Neural cell (in vitro differentiated cells): ENCODE measurements at regions not wholly inside any gene's neighbourhood (a gene's known extent, or its start where the extent isn't known, plus 50 kb on each side); places are given as distances from the start of the nearest gene placed in this dataset.

Source experiments
- H2AFZ ChIP-seq: fragments of 200-600, 300-800 bp; sonication (generic), shearing (Covaris generic); 2 replicates; pipeline ENCODE4 v1.6.0; 2014; ENCODE audit warnings: low read depth, mild to moderate bottlenecking, antibody characterized with exemption, low read length, moderate library complexity
- H3F3A ChIP-seq: fragments of 200-600 bp; shearing (Covaris generic); 2 replicates; pipeline ENCODE4 v1.6.1; 2016; ENCODE audit warnings: mild to moderate bottlenecking, moderate library complexity, mixed read lengths, antibody characterized with exemption, low read length; ENCODE audit not compliant: insufficient read depth, poor library complexity, severe bottlenecking
- H3K27ac ChIP-seq: fragments of 200-600, 300-800 bp; sonication (generic), shearing (Covaris generic); 2 replicates; pipeline ENCODE4 v1.5.1; 2014; ENCODE audit warnings: mild to moderate bottlenecking, low read length, moderate library complexity
- H3K27me3 ChIP-seq: fragments of 300-800, 200-600 bp; sonication (generic), shearing (Covaris generic); 2 replicates; pipeline ENCODE4 v1.6.0; 2014; ENCODE audit warnings: mild to moderate bottlenecking, low read depth, low read length, moderate library complexity; ENCODE audit not compliant: insufficient read depth
- H3K36me3 ChIP-seq: fragments of 300-800, 200-600 bp; sonication (generic), shearing (Covaris generic); 2 replicates; pipeline ENCODE4 v1.5.1; 2014; ENCODE audit warnings: mild to moderate bottlenecking, antibody characterized with exemption, low read length, moderate library complexity; ENCODE audit not compliant: insufficient read depth
- H3K4me2 ChIP-seq: fragments of 300-800, 200-600 bp; sonication (generic), shearing (Covaris generic); 2 replicates; pipeline ENCODE4 v1.6.0; 2014; ENCODE audit warnings: mild to moderate bottlenecking, low read length
- H3K4me3 ChIP-seq: fragments of 300-800, 200-600 bp; sonication (generic), shearing (Covaris generic); 2 replicates; pipeline ENCODE4 v1.5.1; 2014; ENCODE audit warnings: mild to moderate bottlenecking, low read length, moderate library complexity
- H3K79me2 ChIP-seq: fragments of 200-600 bp; shearing (Covaris generic); replicated peaks from 2 replicates; pipeline ENCODE4 v1.6.0; 2014; ENCODE audit warnings: mild to moderate bottlenecking, low read length, moderate library complexity; ENCODE audit not compliant: insufficient read depth
- H3K9ac ChIP-seq: fragments of 300-800, 200-600 bp; sonication (generic), shearing (Covaris generic); 2 replicates; pipeline ENCODE4 v1.6.1; 2016; ENCODE audit warnings: mild to moderate bottlenecking, low read length, mixed read lengths
- H3K9me2 ChIP-seq: fragments of 200-600 bp; shearing (Covaris generic); 2 replicates; pipeline ENCODE4 v1.6.1; 2016; ENCODE audit warnings: mild to moderate bottlenecking, low read length, mixed read lengths; ENCODE audit not compliant: insufficient read depth
- H3K9me3 ChIP-seq: fragments of 200-600, 300-800 bp; sonication (generic), shearing (Covaris generic); 2 replicates; pipeline ENCODE4 v1.6.1; 2016; ENCODE audit warnings: mild to moderate bottlenecking, mixed run types, low read length, moderate library complexity, mixed read lengths
- H4K20me1 ChIP-seq: fragments of 200-600 bp; shearing (Covaris generic); 2 replicates; pipeline ENCODE4 v1.6.1; 2016; ENCODE audit warnings: mild to moderate bottlenecking, mixed run types; ENCODE audit not compliant: insufficient read depth
- CTCF ChIP-seq: fragments of 450-650 bp; IDR thresholded peaks from 2 replicates; pipeline ENCODE4 v1.5.1; 2014; ENCODE audit warnings: antibody characterized with exemption, mild to moderate bottlenecking, moderate library complexity; ENCODE audit not compliant: poor library complexity, severe bottlenecking
- EP300 ChIP-seq: fragments of 450-650 bp; conservative IDR thresholded peaks from 2 replicates; pipeline ENCODE4 v1.6.1; 2014; ENCODE audit warnings: antibody characterized with exemption, mild to moderate bottlenecking, moderate library complexity; ENCODE audit not compliant: poor library complexity, severe bottlenecking
- EZH2 ChIP-seq: fragments of 200-600, 300-800 bp; shearing (Covaris generic), sonication (generic); IDR thresholded peaks from 2 replicates; pipeline ENCODE4 v1.6.1; 2014; ENCODE audit warnings: antibody characterized with exemption, low read length, borderline replicate concordance, mild to moderate bottlenecking; ENCODE audit not compliant: insufficient read depth, poor library complexity, severe bottlenecking
- MXI1 ChIP-seq: fragments of 450-650 bp; conservative IDR thresholded peaks from 2 replicates; pipeline ENCODE4 v1.6.1; 2014; ENCODE audit warnings: antibody characterized with exemption, mild to moderate bottlenecking; ENCODE audit not compliant: poor library complexity, severe bottlenecking
- POLR2AphosphoS5 ChIP-seq: IDR thresholded peaks from 2 replicates; pipeline ENCODE4 v1.6.1; 2012
- RAD21 ChIP-seq: fragments of 450-650 bp; conservative IDR thresholded peaks from 2 replicates; pipeline ENCODE4 v1.6.1; 2014; ENCODE audit warnings: antibody characterized with exemption, mild to moderate bottlenecking, moderate library complexity
- REST ChIP-seq: IDR thresholded peaks from 2 replicates; pipeline ENCODE4 v1.6.1; 2012; ENCODE audit warnings: borderline replicate concordance
- SMC3 ChIP-seq: fragments of 450-650 bp; conservative IDR thresholded peaks from 2 replicates; pipeline ENCODE4 v1.6.1; 2014; ENCODE audit warnings: antibody characterized with exemption, mild to moderate bottlenecking, moderate library complexity; ENCODE audit not compliant: poor library complexity
- TAF1 ChIP-seq: IDR thresholded peaks from 2 replicates; pipeline ENCODE4 v1.6.1; 2012; ENCODE audit warnings: low read depth

- no peak overlapping the region for H3K4me3 ChIP-seq
- H3K27ac ChIP-seq: no peak overlapping the region
- no peaks in the 10 kb centered on the region for H3K9me2 ChIP-seq
- H3K36me3 ChIP-seq: no peaks in the 10 kb centered on the region
- no peak overlapping the region for H3K4me2 ChIP-seq
- no peaks in the 10 kb centered on the region for H3K27me3 ChIP-seq
- H2AFZ ChIP-seq: no peak overlapping the region
- no peak overlapping the region for H3K9ac ChIP-seq
- H4K20me1 ChIP-seq: no peaks in the 10 kb centered on the region
- TF ChIP-seq MXI1: no peak
- no peak for TF ChIP-seq EZH2
- TF ChIP-seq SMC3: no peak
- TF ChIP-seq RAD21: no peak
- H3F3A ChIP-seq: no peaks in the 10 kb centered on the region
- no peaks in the 10 kb centered on the region for H3K79me2 ChIP-seq
- H3K9me3 ChIP-seq: peaks cover 2% of the 10 kb centered on the region
Measured at GRCh38 chr4:14667624-14668151, 334.6 kb upstream of the CPEB2 start.

GRCh38 chr4:14668296-14668695 is 334.0 kb upstream of the CPEB2 start:
- Histone ChIP-seq H3K79me2 (no peaks in the 10 kb centered on the region), H2AFZ (no peak overlapping the region)

More at GRCh38 chr4:14668296-14668695, 334.0 kb upstream of the CPEB2 start:
- no peaks in the 10 kb centered on the region for H3K9me2 ChIP-seq
- peaks cover 2% of the 10 kb centered on the region for H3K9me3 ChIP-seq
- no peak overlapping the region for H3K4me2 ChIP-seq
- TF ChIP-seq TAF1 (no peak), RAD21 (no peak), POLR2AphosphoS5 (no peak), CTCF (no peak), REST (no peak), SMC3 (no peak), EZH2 (no peak), MXI1 (no peak), EP300 (no peak)
- no peaks in the 10 kb centered on the region for H4K20me1 ChIP-seq
- H3K27me3 ChIP-seq: no peaks in the 10 kb centered on the region
- no peak overlapping the region for H3K4me3 ChIP-seq
- H3K27ac ChIP-seq: no peak overlapping the region
- no peaks in the 10 kb centered on the region for H3K36me3 ChIP-seq
- H3K9ac ChIP-seq: no peak overlapping the region
- no peaks in the 10 kb centered on the region for H3F3A ChIP-seq
